ENCODE measurements at regions not wholly inside any gene's neighbourhood (a gene's known extent, or its start where the extent isn't known, plus 50 kb on each side); places are given as distances from the start of the nearest gene placed in this dataset.

DNA sequence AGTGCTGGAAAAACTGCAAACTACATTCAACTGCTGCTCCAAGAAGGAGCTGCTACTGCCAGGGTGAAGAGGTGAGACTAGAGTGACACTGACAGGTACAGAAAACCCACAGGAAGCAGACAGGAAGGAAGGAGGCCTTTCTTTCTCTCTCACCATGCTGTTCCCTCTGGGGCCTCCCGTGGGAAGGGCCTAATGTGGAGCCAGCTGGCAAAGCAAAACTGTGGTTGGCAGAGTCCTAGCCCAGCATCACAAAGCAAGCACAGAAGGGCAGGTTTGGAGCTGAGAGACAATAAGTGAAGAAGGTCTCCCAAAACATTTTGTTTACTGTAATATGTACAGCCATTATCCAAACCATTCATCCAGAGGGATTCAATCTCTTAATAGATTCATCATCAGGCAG is 122.5 kb upstream of the MAX start:
- Histone ChIP-seq H3K4me3 (ENCODE audit: insufficient read length, low read depth) (no peak overlapping the region), H3K9ac (ENCODE audit: insufficient read length, low read depth) (no peak overlapping the region), H3K9me3 (ENCODE audit: insufficient read depth, low read length) (no peaks in the 10 kb centered on the region), H3K36me3 (ENCODE audit: insufficient read depth, insufficient read length, low read length) (no peaks in the 10 kb centered on the region), H3K4me1 (ENCODE audit: insufficient read depth, insufficient read length) (peaks cover 2% of the 10 kb centered on the region), H3K27me3 (ENCODE audit: insufficient read depth, insufficient read length) (no peaks in the 10 kb centered on the region)
- no peak for DNase-seq (ENCODE audit: low read depth, low spot score)
- no peak for TF ChIP-seq YY1 (IDR thresholded peaks at IDR 0.05; ENCODE audit: insufficient read depth, insufficient read length)
- TF ChIP-seq ZNF274 (IDR thresholded peaks at IDR 0.05; ENCODE audit: low read depth, low read length): no peak
- TF ChIP-seq SUZ12 (IDR thresholded peaks at IDR 0.05; ENCODE audit: extremely low read depth, insufficient read depth, insufficient read length): no peak

DNA sequence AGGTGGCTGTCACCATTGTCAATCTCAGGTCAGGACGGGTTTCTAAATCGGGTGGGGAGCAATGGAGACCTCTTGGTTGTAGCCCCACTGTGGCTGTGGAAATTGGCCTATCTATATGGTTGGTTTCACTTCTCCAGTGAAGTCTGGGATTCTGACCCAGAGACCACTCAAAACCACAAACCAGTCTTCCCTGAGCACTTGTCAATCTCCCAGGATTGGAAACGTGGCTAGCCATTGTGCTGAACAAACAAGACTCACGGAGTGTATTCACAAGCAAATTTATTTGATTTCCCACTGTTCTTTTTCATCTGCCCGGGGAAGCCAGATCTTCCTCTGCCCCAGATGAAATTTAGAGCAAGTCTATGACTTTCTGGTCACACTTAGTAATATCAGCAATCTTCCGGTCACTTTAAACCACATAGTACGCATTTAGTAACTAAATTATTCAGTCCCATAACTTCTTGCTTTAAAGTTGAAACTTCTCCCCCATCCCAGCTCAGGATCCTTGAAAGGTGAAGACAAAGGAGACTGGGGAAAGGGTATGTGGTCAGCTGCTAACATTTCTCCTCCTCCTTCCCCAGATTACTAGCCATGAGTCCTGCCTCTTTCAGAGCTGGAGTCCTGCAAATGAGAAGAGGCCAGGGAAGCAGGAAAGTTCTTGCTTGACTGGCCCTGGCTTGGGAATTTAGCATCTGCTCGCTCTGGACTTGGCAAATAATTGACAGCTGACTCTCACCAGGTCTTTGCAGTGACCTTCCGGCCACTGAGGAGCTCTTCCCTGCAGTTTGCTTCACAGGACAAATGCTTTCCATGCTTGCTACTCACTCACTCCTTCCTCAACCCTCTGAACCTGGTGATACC is 123.2 kb upstream of the MAX start:
- Histone ChIP-seq H3K36me3 (ENCODE audit: insufficient read depth, insufficient read length, low read length) (no peaks in the 10 kb centered on the region), H3K4me3 (ENCODE audit: insufficient read length, low read depth) (no peak overlapping the region), H3K27me3 (ENCODE audit: insufficient read depth, insufficient read length) (no peaks in the 10 kb centered on the region), H3K9me3 (ENCODE audit: insufficient read depth, low read length) (no peaks in the 10 kb centered on the region), H3K9ac (ENCODE audit: insufficient read length, low read depth) (no peak overlapping the region), H3K4me1 (ENCODE audit: insufficient read depth, insufficient read length) (peaks cover 6% of the 10 kb centered on the region)
- DNase-seq (ENCODE audit: low read depth, low spot score): no peak
- TF ChIP-seq YY1 (IDR thresholded peaks at IDR 0.05; ENCODE audit: insufficient read depth, insufficient read length) (no peak), SUZ12 (IDR thresholded peaks at IDR 0.05; ENCODE audit: extremely low read depth, insufficient read depth, insufficient read length) (no peak), ZNF274 (IDR thresholded peaks at IDR 0.05; ENCODE audit: low read depth, low read length) (no peak)

DNA sequence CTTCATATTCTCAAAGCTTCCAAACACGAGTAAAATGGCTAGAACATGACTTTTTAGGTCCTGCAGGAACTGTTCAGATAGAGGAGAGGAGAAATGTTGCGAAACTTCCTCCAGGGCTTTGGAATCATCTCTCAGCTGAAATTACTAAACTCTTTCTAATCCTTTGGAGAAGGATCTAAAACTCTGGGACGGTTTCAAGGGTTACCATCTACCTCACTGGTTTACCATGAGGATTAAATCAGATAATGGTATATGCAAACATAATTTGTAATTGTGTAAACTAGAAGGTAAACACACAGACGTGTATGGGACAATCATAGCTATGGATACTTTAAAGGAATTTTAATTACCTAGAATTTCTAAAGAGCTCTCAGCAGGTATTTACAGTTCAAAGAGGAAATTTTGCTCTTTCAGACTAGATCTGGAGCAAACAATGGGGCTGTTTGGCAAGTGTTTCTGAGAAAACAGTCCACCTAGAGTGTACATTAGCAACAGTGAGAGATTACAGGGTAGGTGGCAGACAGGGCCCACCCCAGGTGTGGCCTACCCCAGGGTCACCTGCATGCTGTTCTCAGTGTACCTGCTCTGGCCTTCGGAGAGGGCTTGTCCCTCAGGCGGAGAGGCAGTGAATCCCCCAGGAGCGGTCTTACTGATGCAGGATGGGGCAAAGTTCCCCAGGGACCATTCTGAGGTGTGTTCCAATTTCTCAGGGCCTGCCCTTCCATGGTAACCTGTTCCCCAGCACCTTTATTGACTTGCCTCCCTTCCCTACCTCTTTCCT is 124.7 kb upstream of the MAX start:
- Histone ChIP-seq H3K36me3 (ENCODE audit: insufficient read depth, insufficient read length, low read length) (no peaks in the 10 kb centered on the region), H3K27me3 (ENCODE audit: insufficient read depth, insufficient read length) (no peaks in the 10 kb centered on the region), H3K4me3 (ENCODE audit: insufficient read length, low read depth) (no peak overlapping the region), H3K4me1 (ENCODE audit: insufficient read depth, insufficient read length) (peaks cover 8% of the 10 kb centered on the region), H3K9ac (ENCODE audit: insufficient read length, low read depth) (no peak overlapping the region), H3K9me3 (ENCODE audit: insufficient read depth, low read length) (no peaks in the 10 kb centered on the region)
- DNase-seq (ENCODE audit: low read depth, low spot score): no peak
- TF ChIP-seq ZNF274 (IDR thresholded peaks at IDR 0.05; ENCODE audit: low read depth, low read length) (no peak), YY1 (IDR thresholded peaks at IDR 0.05; ENCODE audit: insufficient read depth, insufficient read length) (no peak), SUZ12 (IDR thresholded peaks at IDR 0.05; ENCODE audit: extremely low read depth, insufficient read depth, insufficient read length) (no peak)

- DNase-seq (ENCODE audit: low read depth, low spot score): no peak
- no peak overlapping the region for H3K9ac ChIP-seq (ENCODE audit: insufficient read length, low read depth)
- H3K36me3 ChIP-seq (ENCODE audit: insufficient read depth, insufficient read length, low read length): no peaks in the 10 kb centered on the region
- no peak for TF ChIP-seq ZNF274 (IDR thresholded peaks at IDR 0.05; ENCODE audit: low read depth, low read length)
- no peak for TF ChIP-seq YY1 (IDR thresholded peaks at IDR 0.05; ENCODE audit: insufficient read depth, insufficient read length)
- no peak for TF ChIP-seq SUZ12 (IDR thresholded peaks at IDR 0.05; ENCODE audit: extremely low read depth, insufficient read depth, insufficient read length)
- H3K4me1 ChIP-seq (ENCODE audit: insufficient read depth, insufficient read length): peaks cover 8% of the 10 kb centered on the region
- H3K9me3 ChIP-seq (ENCODE audit: insufficient read depth, low read length): no peaks in the 10 kb centered on the region
- no peaks in the 10 kb centered on the region for H3K27me3 ChIP-seq (ENCODE audit: insufficient read depth, insufficient read length)
- no peak overlapping the region for H3K4me3 ChIP-seq (ENCODE audit: insufficient read length, low read depth)
Measured at GRCh38 chr14:65228436-65228835, 126.1 kb upstream of the MAX start.

DNA sequence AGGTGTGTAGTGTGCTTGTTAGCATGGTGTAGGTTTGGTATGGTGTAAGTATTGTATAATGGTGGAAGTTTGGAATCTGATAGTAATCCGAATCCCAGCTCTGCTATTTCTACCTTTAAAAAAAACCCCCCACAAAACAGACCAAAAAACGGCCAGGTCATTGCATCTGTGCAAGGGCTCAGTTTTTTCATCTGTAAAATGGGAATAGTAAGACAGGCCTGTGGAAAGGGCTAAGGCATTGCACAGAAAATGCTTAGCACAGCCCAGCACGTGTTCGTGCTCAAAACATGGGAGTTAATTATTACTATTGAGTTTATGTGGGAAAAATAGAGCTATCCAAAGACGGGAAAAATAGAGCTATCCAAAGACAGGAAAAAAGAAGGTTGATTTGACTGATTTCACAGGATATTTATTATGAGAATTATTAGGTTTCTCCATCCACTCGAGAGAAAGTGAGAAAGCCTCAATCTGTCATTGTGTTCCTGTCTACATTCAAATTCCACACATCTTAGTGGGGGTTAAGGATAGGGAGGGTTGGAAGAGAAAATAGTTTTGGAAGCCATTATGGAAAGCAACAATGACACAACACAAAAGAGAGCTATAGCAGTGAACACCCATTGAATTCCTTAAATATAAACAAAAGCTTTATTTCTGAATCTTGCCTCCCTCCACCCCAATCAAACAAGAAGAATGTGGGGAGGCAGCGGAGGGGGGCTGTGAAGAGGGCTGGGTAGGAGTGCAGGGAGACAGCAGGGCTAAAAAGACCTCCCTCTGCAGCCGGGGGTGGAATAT is 126.8 kb upstream of the MAX start:
- Histone ChIP-seq H3K9ac (ENCODE audit: insufficient read length, low read depth) (no peak overlapping the region), H3K4me3 (ENCODE audit: insufficient read length, low read depth) (no peak overlapping the region), H3K36me3 (ENCODE audit: insufficient read depth, insufficient read length, low read length) (no peaks in the 10 kb centered on the region), H3K9me3 (ENCODE audit: insufficient read depth, low read length) (no peaks in the 10 kb centered on the region), H3K4me1 (ENCODE audit: insufficient read depth, insufficient read length) (peaks cover 8% of the 10 kb centered on the region), H3K27me3 (ENCODE audit: insufficient read depth, insufficient read length) (no peaks in the 10 kb centered on the region)
- no peak for DNase-seq (ENCODE audit: low read depth, low spot score)
- TF ChIP-seq ZNF274 (IDR thresholded peaks at IDR 0.05; ENCODE audit: low read depth, low read length): no peak
- no peak for TF ChIP-seq YY1 (IDR thresholded peaks at IDR 0.05; ENCODE audit: insufficient read depth, insufficient read length)
- TF ChIP-seq SUZ12 (IDR thresholded peaks at IDR 0.05; ENCODE audit: extremely low read depth, insufficient read depth, insufficient read length): no peak

- no peaks in the 10 kb centered on the region for H3K9me3 ChIP-seq (ENCODE audit: insufficient read depth, low read length)
- no peaks in the 10 kb centered on the region for H3K27me3 ChIP-seq (ENCODE audit: insufficient read depth, insufficient read length)
- TF ChIP-seq YY1 (IDR thresholded peaks at IDR 0.05; ENCODE audit: insufficient read depth, insufficient read length) (no peak), ZNF274 (IDR thresholded peaks at IDR 0.05; ENCODE audit: low read depth, low read length) (no peak), SUZ12 (IDR thresholded peaks at IDR 0.05; ENCODE audit: extremely low read depth, insufficient read depth, insufficient read length) (no peak)
- H3K4me1 ChIP-seq (ENCODE audit: insufficient read depth, insufficient read length): peaks cover 8% of the 10 kb centered on the region
- no peaks in the 10 kb centered on the region for H3K36me3 ChIP-seq (ENCODE audit: insufficient read depth, insufficient read length, low read length)
- DNase-seq (ENCODE audit: low read depth, low spot score): no peak
- no peak overlapping the region for H3K4me3 ChIP-seq (ENCODE audit: insufficient read length, low read depth)
- peak overlapping the region; percentile 64 for H3K9ac ChIP-seq (ENCODE audit: insufficient read length, low read depth)
Measured at GRCh38 chr14:65229748-65230728, 127.7 kb upstream of the MAX start.
